Stomach smooth muscle (tissue), 2 donors: ENCODE measurements at regions not wholly inside any gene's neighbourhood (a gene's known extent, or its start where the extent isn't known, plus 50 kb on each side); places are given as distances from the start of the nearest gene placed in this dataset.

Source experiments
- H3K27ac ChIP-seq: one replicate; pipeline ENCODE4 v1.7.0; 2013; ENCODE audit warnings: mild to moderate bottlenecking, low read length, inconsistent platforms
- H3K27me3 ChIP-seq, 2 donors: one replicate each; pipeline ENCODE4 v1.7.0; 2013; ENCODE audit warnings: low read length in 2 of 2; ENCODE audit not compliant: insufficient read depth in 2 of 2, control insufficient read depth in 1 of 2
- H3K36me3 ChIP-seq, 2 donors: one replicate each; pipeline ENCODE4 v1.7.0; 2013; ENCODE audit warnings: low read length in 2 of 2; ENCODE audit not compliant: control insufficient read depth in 2 of 2, insufficient read depth in 2 of 2
- H3K4me1 ChIP-seq: one replicate; pipeline ENCODE4 v1.7.0; 2013; ENCODE audit warnings: low read length; ENCODE audit not compliant: control insufficient read depth, insufficient read depth
- H3K4me3 ChIP-seq, 2 donors: one replicate each; pipeline ENCODE4 v1.7.0; 2013; ENCODE audit warnings: low read length in 2 of 2
- H3K9ac ChIP-seq, 2 donors: one replicate each; pipeline ENCODE4 v1.7.0; 2013; ENCODE audit warnings: low read length in 2 of 2, mild to moderate bottlenecking in 1 of 2
- H3K9me3 ChIP-seq, 2 donors: one replicate each; pipeline ENCODE4 v1.7.0; 2013; ENCODE audit warnings: low read length in 2 of 2; ENCODE audit not compliant: control insufficient read depth in 2 of 2
- donor health status: healthy.
- donor health status: Pancreatic carcinoma.

DNA sequence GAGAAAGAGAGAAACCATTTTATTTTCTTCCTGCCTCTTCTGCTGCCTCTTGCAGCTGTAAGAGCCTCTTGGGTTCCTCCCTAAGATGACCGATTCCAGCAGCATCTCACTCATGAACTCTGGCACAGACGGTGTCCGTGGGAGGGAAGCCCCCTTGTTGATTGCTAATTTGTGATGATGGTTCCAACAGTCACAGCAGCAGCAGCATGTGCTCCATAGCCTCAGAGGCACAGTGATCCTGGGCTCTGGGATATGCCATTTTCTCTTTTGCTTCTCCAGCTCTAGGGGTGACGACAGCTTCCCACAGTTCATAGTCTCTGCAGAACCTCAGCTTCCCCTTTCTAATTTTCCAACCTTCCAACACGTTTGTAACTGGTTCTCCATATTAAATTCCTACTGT, 324.2 kb upstream of the HS6ST1 start:
- H3K36me3 ChIP-seq: no peaks in the 10 kb centered on the region
- H3K9ac ChIP-seq: no peak overlapping the region
- no peak overlapping the region for H3K27ac ChIP-seq
- no peaks in the 10 kb centered on the region for H3K4me1 ChIP-seq
- H3K9me3 ChIP-seq: no peaks in the 10 kb centered on the region
- H3K27me3 ChIP-seq: no peaks in the 10 kb centered on the region
- H3K4me3 ChIP-seq: no peak overlapping the region

DNA sequence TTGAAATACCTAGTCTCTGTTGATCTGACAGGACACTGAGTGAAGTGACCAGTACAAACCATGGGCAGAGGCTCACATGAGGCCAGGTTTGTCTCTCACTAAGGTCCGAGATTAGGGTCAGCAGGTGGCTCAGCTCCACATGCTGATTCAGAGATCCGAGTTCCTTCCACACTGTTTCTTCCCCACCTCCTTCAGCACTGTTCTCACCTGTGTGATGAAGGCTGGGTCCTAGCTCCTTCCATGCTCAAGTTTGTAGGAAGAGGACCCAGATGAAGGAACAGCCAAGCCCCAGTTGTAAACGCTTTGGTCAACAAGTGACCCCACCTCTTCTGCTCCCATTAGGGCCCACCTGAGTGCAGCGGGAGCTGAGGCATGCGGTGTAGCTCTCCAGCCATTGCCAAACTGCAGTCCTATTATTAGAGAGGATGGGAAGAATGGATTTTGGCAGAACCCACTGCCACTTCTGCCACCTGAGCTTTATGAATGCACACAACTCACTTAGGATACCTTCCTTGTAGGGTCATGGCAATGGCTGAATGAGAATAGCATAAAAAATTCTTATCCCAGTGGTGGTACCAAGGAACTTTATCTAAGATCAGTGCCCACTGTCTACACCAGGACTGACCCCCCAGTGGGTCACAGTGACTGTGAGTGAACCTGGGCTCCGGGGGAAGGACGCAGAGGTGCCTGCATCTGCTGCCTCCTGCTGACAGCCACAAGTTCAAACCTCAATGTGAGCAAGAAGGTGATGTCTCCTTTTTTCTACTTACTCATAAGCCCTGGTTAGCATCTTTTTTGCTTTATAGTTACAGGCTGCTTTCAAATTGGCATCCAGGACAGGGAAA, 324.8 kb upstream of the HS6ST1 start:
- Histone ChIP-seq H3K27ac (no peak overlapping the region), H3K4me1 (no peaks in the 10 kb centered on the region)

DNA sequence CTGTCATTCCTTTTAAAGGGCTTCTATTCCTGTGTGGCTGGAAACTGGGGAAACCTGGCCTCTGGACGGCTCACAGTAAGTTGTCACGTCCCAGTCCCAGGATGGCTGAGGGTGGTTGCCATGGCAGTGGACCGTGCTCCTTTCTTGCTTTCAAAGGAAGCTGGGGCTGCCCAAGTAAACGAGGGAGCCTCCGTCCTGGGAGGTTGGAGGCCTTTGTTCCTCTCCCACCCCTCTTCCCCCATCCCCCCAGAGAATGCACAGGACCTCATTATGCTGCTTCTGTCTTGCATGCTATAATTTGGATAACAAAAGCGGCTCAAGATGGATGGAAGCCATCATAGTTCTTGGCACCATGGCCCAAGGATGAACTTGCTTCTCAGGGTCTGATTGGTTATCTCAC, 325.5 kb upstream of the HS6ST1 start:
- Histone ChIP-seq H3K4me3 (no peak overlapping the region), H3K9me3 (no peaks in the 10 kb centered on the region), H3K27ac (no peak overlapping the region), H3K9ac (no peak overlapping the region), H3K36me3 (no peaks in the 10 kb centered on the region), H3K4me1 (no peaks in the 10 kb centered on the region), H3K27me3 (no peaks in the 10 kb centered on the region)

More for the DNA sequence above, 324.8 kb upstream of the HS6ST1 start:
- Histone ChIP-seq H3K9me3 (no peaks in the 10 kb centered on the region), H3K9ac (no peak overlapping the region), H3K4me3 (no peak overlapping the region), H3K36me3 (no peaks in the 10 kb centered on the region), H3K27me3 (no peaks in the 10 kb centered on the region)

DNA sequence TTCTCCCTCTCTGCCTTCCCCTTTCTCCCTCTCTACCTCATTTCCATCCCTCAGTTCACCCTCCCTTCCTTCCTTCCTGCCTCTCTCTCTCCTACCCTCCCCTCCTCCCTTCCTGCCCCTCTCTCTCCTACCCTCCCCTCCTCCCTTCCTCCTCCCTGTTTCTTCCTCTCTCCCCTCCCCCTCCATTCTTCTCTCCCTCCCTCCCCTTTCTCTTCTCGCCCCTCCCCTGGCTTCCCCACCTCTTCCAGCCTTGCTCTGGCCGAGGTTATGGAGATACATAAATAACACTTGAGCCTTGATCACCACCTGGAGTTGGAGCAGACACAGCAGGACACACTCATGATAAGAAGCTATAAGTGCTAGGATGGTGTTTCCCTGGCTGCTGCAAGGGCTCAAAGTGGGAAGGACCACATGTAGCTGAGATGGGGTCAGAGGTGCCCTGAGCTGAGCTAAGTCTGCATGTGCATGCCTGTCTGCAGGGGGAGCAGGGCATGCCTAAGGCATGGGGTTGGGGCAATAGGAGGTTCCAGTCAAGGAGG, 326.1 kb upstream of the HS6ST1 start:
- no peaks in the 10 kb centered on the region for H3K27me3 ChIP-seq
- H3K4me1 ChIP-seq: no peaks in the 10 kb centered on the region
- no peak overlapping the region for H3K4me3 ChIP-seq
- no peaks in the 10 kb centered on the region for H3K36me3 ChIP-seq
- no peak overlapping the region for H3K27ac ChIP-seq
- H3K9me3 ChIP-seq: no peaks in the 10 kb centered on the region
- no peak overlapping the region for H3K9ac ChIP-seq

DNA sequence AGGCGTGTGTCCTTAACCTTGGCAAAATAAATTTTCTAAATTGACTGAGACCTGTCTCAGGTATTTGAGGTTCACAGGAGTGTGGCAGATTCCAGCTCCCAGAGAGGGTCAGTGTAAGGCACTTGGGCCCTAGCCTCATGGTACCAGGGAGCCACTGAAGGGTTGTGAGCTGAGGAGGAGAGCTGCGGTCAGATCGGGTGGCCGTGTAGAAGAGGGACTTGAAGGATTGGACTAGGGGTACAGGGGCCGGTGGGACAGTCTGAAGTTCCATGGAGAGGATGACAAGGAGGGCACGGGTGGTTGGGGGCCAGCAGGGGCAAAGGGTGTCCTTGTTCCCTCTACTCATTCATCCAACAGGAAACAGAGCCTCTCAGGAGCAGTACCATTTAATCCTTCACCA, 327.0 kb upstream of the HS6ST1 start:
- no peaks in the 10 kb centered on the region for H3K36me3 ChIP-seq
- no peak overlapping the region for H3K27ac ChIP-seq
- H3K4me3 ChIP-seq: no peak overlapping the region
- H3K9ac ChIP-seq: no peak overlapping the region
- no peaks in the 10 kb centered on the region for H3K4me1 ChIP-seq
- no peaks in the 10 kb centered on the region for H3K27me3 ChIP-seq
- no peaks in the 10 kb centered on the region for H3K9me3 ChIP-seq

DNA sequence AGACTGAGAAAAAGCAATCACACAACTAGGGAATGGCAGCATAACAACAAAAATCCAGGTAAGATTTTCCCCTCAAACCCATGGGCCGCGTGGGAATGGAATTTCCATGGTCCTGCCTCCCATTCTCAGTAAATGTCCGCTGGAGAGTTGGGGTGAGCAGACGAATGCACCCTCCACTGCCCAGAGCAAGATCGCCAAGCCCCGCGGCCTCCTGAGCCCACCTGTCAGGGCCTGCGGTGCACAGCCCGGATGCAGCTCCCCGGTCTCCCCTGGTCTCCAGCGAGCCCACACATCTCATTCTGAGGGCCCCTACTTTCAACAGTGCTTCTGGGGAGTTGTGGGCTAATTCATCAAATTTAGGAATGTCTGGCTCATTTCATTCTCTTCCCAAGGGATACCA, 327.4 kb upstream of the HS6ST1 start:
- no peak overlapping the region for H3K4me3 ChIP-seq
- H3K4me1 ChIP-seq: no peaks in the 10 kb centered on the region
- no peak overlapping the region for H3K9ac ChIP-seq
- H3K27me3 ChIP-seq: no peaks in the 10 kb centered on the region
- no peaks in the 10 kb centered on the region for H3K36me3 ChIP-seq
- H3K9me3 ChIP-seq: no peaks in the 10 kb centered on the region
- H3K27ac ChIP-seq: no peak overlapping the region

DNA sequence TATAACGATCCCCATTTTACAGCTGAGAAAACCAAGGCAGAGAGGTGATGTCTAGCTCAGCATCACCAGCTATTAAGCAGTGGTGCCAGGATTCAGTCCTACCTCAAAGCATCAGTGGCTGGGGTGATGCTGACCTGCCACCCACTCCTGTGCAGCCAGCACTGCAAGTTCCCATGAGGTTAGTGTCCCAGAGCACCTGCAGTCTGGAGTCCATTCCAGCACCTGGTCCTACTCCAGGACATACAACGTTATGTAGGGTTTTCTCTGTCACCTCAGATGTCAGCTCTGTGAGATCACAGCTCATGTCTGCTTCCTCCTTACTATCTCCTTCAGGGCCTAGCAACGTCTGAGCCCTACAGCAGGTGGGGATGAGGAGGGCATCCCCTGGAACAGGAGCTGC, 328.0 kb upstream of the HS6ST1 start:
- no peaks in the 10 kb centered on the region for H3K36me3 ChIP-seq
- no peak overlapping the region for H3K9ac ChIP-seq
- no peaks in the 10 kb centered on the region for H3K27me3 ChIP-seq
- H3K9me3 ChIP-seq: no peaks in the 10 kb centered on the region
- H3K4me1 ChIP-seq: no peaks in the 10 kb centered on the region
- H3K4me3 ChIP-seq: no peak overlapping the region
- no peak overlapping the region for H3K27ac ChIP-seq

DNA sequence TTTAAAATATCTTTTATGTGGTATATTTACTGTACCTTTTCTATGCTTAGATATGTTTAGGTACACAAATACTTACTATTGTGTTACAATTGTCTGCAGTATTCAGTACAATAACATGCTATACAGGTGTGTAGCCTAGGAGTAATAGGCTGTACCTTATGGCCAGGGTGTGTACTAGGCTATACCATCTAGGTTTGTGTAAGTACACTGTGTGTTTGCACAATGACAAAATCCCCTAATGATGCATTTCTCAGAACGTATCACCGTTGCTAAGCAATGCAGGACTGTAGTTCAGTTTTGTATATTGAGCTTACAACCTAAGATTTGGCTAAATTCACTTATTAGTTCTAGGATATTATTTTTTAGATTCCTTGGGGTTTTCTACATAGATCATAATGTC, 332.3 kb upstream of the HS6ST1 start:
- no peaks in the 10 kb centered on the region for H3K4me1 ChIP-seq
- no peak overlapping the region for H3K27ac ChIP-seq
- no peaks in the 10 kb centered on the region for H3K36me3 ChIP-seq
- H3K9ac ChIP-seq: no peak overlapping the region
- no peaks in the 10 kb centered on the region for H3K9me3 ChIP-seq
- H3K4me3 ChIP-seq: no peak overlapping the region
- H3K27me3 ChIP-seq: no peaks in the 10 kb centered on the region

DNA sequence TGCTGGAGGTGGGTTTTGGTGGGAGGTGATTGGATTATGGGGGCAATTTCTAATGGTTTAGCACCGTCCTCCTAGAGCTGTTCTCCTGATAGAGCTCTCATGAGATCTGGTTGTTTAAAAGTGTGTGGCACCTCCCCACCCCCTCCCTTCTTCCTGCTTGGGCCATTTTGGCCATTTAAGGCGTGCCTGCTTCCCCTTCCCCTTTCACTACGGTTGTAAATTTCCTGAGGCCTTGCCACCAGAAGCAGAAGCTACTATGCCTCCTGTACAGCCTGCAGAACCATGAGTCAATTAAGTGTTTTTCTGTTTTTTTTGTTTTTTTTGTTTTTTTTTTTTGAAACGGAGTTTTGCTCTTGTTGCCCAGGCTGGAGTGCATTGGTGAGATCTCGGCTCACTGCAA, 335.7 kb upstream of the HS6ST1 start:
- no peak overlapping the region for H3K4me3 ChIP-seq
- H3K36me3 ChIP-seq: no peaks in the 10 kb centered on the region

DNA sequence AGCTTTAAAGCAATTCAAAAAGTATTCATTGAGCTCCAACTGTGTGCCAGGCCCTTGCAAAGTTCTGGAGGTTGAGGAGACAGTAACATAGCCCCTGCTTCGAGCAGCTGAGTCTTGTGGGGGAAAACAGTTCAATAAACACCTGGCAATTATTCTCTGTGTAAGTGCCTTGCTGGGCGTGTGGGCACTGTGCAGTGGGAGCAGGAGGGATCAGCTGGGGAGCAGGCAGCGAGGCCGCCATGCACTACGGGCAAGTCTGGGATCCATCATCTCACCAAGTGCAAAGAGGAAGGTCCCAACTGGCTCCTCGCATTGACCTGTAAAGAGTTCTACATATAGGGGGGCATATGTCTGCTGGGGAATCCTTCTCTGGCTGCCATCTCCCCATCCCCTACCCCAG, 342.2 kb upstream of the HS6ST1 start:
- Histone ChIP-seq H3K27ac (no peak overlapping the region), H3K27me3 (peaks cover 0 to 2% of the 10 kb centered on the region in 2 donors), H3K9me3 (peaks cover 0 to 3% of the 10 kb centered on the region in 2 donors), H3K4me1 (no peaks in the 10 kb centered on the region), H3K9ac (no peak overlapping the region), H3K36me3 (no peaks in the 10 kb centered on the region), H3K4me3 (no peak overlapping the region)

More for the DNA sequence above, 335.7 kb upstream of the HS6ST1 start:
- H3K27me3 ChIP-seq: no peaks in the 10 kb centered on the region
- no peaks in the 10 kb centered on the region for H3K4me1 ChIP-seq
- H3K9me3 ChIP-seq: peaks cover 0 to 3% of the 10 kb centered on the region in 2 donors
- H3K9ac ChIP-seq: no peak overlapping the region
- no peak overlapping the region for H3K27ac ChIP-seq

DNA sequence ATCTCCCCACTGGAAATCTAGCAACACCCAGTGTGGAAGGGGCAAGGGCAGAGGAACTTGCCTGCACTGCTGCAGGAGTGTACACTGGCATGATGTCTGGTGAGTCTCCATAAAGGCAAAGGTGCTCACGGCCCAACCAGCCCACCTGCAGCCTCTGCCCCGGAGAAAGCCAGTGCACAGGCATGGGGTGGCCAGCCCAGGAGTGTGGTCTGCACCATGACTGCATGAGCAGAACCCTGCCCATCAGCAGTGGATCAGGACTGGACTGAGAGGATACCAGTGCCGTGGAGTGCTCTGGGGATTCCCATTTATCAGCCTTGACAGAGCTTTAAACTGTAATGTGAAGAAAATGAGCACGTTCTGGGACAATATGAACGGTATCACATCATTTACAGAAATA, 342.6 kb upstream of the HS6ST1 start:
- H3K4me1 ChIP-seq: no peaks in the 10 kb centered on the region
- peaks cover 0 to 2% of the 10 kb centered on the region in 2 donors for H3K27me3 ChIP-seq

More for the DNA sequence above, 342.6 kb upstream of the HS6ST1 start:
- H3K9ac ChIP-seq: no peak overlapping the region
- peaks cover 0 to 3% of the 10 kb centered on the region in 2 donors for H3K9me3 ChIP-seq
- H3K27ac ChIP-seq: no peak overlapping the region
- no peaks in the 10 kb centered on the region for H3K36me3 ChIP-seq
- no peak overlapping the region for H3K4me3 ChIP-seq
